CD14-positive monocyte (primary cell): ENCODE measurements at regions not wholly inside any gene's neighbourhood (a gene's known extent, or its start where the extent isn't known, plus 50 kb on each side); places are given as distances from the start of the nearest gene placed in this dataset.
A peak's percentile ranks its signal among the peaks of the same experiment; 100 is the strongest.

ENCODE experiments used
- DNase-seq, 3 donors: peaks; one replicate each; pipeline ENCODE4 v3.0.0-alpha.2; 2011 to 2022
- H2AFZ ChIP-seq: 2 replicates; pipeline ENCODE4 v1.6.0; 2012; ENCODE audit warnings: mild to moderate bottlenecking, low read depth, low read length, inconsistent platforms; ENCODE audit not compliant: insufficient read depth, poor library complexity, severe bottlenecking
- H3K27ac ChIP-seq, 2 donors: 1 replicate in 1 of 2; 2 replicates in 1 of 2; pipeline ENCODE4 v1.5.1; 2012 to 2013; ENCODE audit warnings: low read length in 2 of 2, control low read depth in 1 of 2, inconsistent platforms in 1 of 2, low read depth in 1 of 2, mild to moderate bottlenecking in 1 of 2
- H3K27me3 ChIP-seq, 2 donors: one replicate each; pipeline versions ENCODE4 v1.6.0 to v1.6.1; 2011 to 2013; ENCODE audit warnings: low read length in 2 of 2; ENCODE audit not compliant: control insufficient read depth in 2 of 2, insufficient read depth in 2 of 2
- H3K36me3 ChIP-seq, 2 donors: replicated peaks in 1 of 2; 1 replicate in 1 of 2; 2 replicates in 1 of 2; pipeline versions ENCODE4 v1.5.1 to v1.6.1; 2012 to 2013; ENCODE audit warnings: low read length in 2 of 2, control low read depth in 1 of 2, inconsistent platforms in 1 of 2, mild to moderate bottlenecking in 1 of 2; ENCODE audit not compliant: insufficient read depth in 2 of 2, control insufficient read depth in 1 of 2
- H3K4me1 ChIP-seq, 2 donors: 1 replicate in 1 of 2; 2 replicates in 1 of 2; pipeline versions ENCODE4 v1.5.1 to v1.6.1; 2012 to 2013; ENCODE audit warnings: low read length in 2 of 2, control low read depth in 1 of 2, inconsistent platforms in 1 of 2, mild to moderate bottlenecking in 1 of 2, moderate library complexity in 1 of 2; ENCODE audit not compliant: insufficient read depth in 2 of 2, control insufficient read depth in 1 of 2
- H3K4me2 ChIP-seq: replicated peaks from 2 replicates; pipeline ENCODE3; 2012; ENCODE audit warnings: low read length, moderate library complexity, mild to moderate bottlenecking; ENCODE audit not compliant: poor library complexity, severe bottlenecking; ENCODE audit errors: extremely low read depth
- H3K4me3 ChIP-seq, 3 experiments: fragments of 200-600 bp in 1 of 3; sonication (generic) in 1 of 3; replicated peaks in 1 of 3; 1 replicate in 2 of 3; 2 replicates in 1 of 3; pipeline ENCODE4 v1.5.1; 2011 to 2013; ENCODE audit warnings: low read length in 3 of 3, mild to moderate bottlenecking in 3 of 3, control low read depth in 2 of 3, low read depth in 2 of 3, inconsistent platforms in 1 of 3, moderate library complexity in 1 of 3
- H3K79me2 ChIP-seq: 2 replicates; pipeline ENCODE4 v1.6.0; 2012; ENCODE audit warnings: mild to moderate bottlenecking, control low read depth, inconsistent platforms, low read length, moderate library complexity; ENCODE audit not compliant: insufficient read depth
- H3K9ac ChIP-seq: 2 replicates; pipeline ENCODE4 v1.6.0; 2017; ENCODE audit warnings: low read length, mild to moderate bottlenecking; ENCODE audit not compliant: insufficient read depth, poor library complexity, severe bottlenecking
- H3K9me3 ChIP-seq, 2 donors: replicated peaks in 1 of 2; 1 replicate in 1 of 2; 2 replicates in 1 of 2; pipeline versions ENCODE4 v1.5.1 to v1.6.1; 2012 to 2013; ENCODE audit warnings: low read length in 2 of 2, control low read depth in 1 of 2; ENCODE audit not compliant: control insufficient read depth in 1 of 2, insufficient read depth in 1 of 2
- H4K20me1 ChIP-seq: 2 replicates; pipeline ENCODE4 v1.6.0; 2012; ENCODE audit warnings: mild to moderate bottlenecking, low read length, control low read depth, moderate library complexity; ENCODE audit not compliant: insufficient read depth
- H3K27ac Mint-ChIP-seq, 7 donors: one replicate each; pipeline ENCODE4 v1.8.0; 2020; ENCODE audit warnings: mild to moderate bottlenecking in 7 of 7, mixed read lengths in 7 of 7, moderate library complexity in 6 of 7, inconsistent platforms in 2 of 7
- H3K27me3 Mint-ChIP-seq, 3 donors: one replicate each; pipeline ENCODE4 v1.8.0; 2021 to 2022; ENCODE audit warnings: low read depth in 3 of 3, mild to moderate bottlenecking in 3 of 3, mixed read lengths in 3 of 3, moderate library complexity in 3 of 3, inconsistent platforms in 1 of 3
- H3K36me3 Mint-ChIP-seq, 2 donors: one replicate each; pipeline ENCODE4 v1.8.0; 2020; ENCODE audit warnings: mixed read lengths in 2 of 2, inconsistent platforms in 1 of 2, mild to moderate bottlenecking in 1 of 2
- H3K4me1 Mint-ChIP-seq: one replicate; pipeline ENCODE4 v1.8.0; 2020; ENCODE audit warnings: mild to moderate bottlenecking, mixed read lengths
- H3K4me3 Mint-ChIP-seq, 2 donors: one replicate each; pipeline ENCODE4 v1.8.0; 2020; ENCODE audit warnings: mild to moderate bottlenecking in 2 of 2, mixed read lengths in 2 of 2, moderate library complexity in 1 of 2
- H3K9me3 Mint-ChIP-seq, 7 donors: one replicate each; pipeline ENCODE4 v1.8.0; 2020 to 2022; ENCODE audit warnings: mixed read lengths in 7 of 7, mild to moderate bottlenecking in 6 of 7, moderate library complexity in 6 of 7, inconsistent platforms in 2 of 7
- CTCF ChIP-seq: fragments of 200-600 bp; IDR thresholded peaks from one replicate; pipeline ENCODE4 v1.8.0; 2022; ENCODE audit warnings: antibody characterized with exemption, mild to moderate bottlenecking
- WGBS: methylation state at CpG from one replicate; pipeline ENCODE4 v1.1.5; 2013; ENCODE audit warnings: missing lambda C conversion rate; ENCODE audit not compliant: insufficient coverage; 5-methylcytosine and 5-hydroxymethylcytosine counted together
- intact Hi-C, 2 donors: fragments of 100-400 bp; cut with micrococcal nuclease; formaldehyde crosslinking; loops; one replicate each; pipeline versions ENCODE4 v1.15.0 to v1.15.1; 2023

DNA sequence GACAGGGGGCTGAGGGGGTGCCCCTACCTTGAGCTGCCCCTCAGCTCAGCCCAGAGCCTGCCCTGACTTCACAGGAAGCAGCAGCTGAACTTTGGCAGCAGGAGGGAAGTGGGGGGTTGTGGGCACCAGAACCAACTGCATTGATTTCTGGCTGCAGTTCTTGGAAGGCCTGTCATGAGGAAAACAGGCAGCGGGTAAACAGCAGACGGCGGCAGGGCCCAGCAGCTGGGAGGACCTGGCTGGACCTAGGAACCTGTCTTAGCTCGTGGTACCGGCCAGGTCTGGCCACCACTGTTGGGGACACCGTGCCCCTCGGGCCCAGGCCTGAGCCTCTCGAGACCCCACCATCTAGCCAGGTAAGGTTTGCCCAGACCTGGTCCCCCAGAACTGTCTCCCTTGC lies 154.2 kb upstream of the MYL2 start:
- no peak overlapping the region for H3K4me2 ChIP-seq

GRCh38 chr12:111073370-111073769 lies 153.0 kb upstream of the MYL2 start:
- H3K27ac Mint-ChIP-seq, result no peak overlapping the region

More for the DNA sequence above, 154.2 kb upstream of the MYL2 start:
- Mint-ChIP-seq H3K36me3 (no peaks in the 10 kb centered on the region), H3K27ac (no peak overlapping the region), H3K27me3 (peaks cover 4 to 8% (median 6%) of the 10 kb centered on the region in 3 donors), H3K9me3 (peaks cover 0 to 4% (median 0%) of the 10 kb centered on the region in 7 donors), H3K4me3 (no peak overlapping the region), H3K4me1 (no peaks in the 10 kb centered on the region)
- Histone ChIP-seq H2AFZ (peak overlapping the region; percentile 24), H3K9me3 (no peaks in the 10 kb centered on the region), H3K9ac (no peak overlapping the region), H3K79me2 (no peaks in the 10 kb centered on the region), H3K36me3 (no peaks in the 10 kb centered on the region), H3K27ac (no peak overlapping the region), H4K20me1 (no peaks in the 10 kb centered on the region), H3K4me1 (no peaks in the 10 kb centered on the region), H3K4me3 (no peak overlapping the region), H3K27me3 (no peaks in the 10 kb centered on the region)
- no peak for DNase-seq
- TF ChIP-seq CTCF, result no peak
- intact Hi-C loops, result no loop called here
- WGBS, result 51% methylated on average over 8 of the region's 8 CpGs

More at GRCh38 chr12:111073370-111073769, 153.0 kb upstream of the MYL2 start:
- Mint-ChIP-seq H3K9me3 (peaks cover 0 to 4% (median 0%) of the 10 kb centered on the region in 7 donors), H3K4me1 (no peaks in the 10 kb centered on the region), H3K36me3 (no peaks in the 10 kb centered on the region), H3K27me3 (peaks cover 3 to 4% (median 4%) of the 10 kb centered on the region in 3 donors), H3K4me3 (no peak overlapping the region)
- no peaks in the 10 kb centered on the region for H3K4me1 ChIP-seq
- H3K4me2 ChIP-seq, result no peak overlapping the region
- no peaks in the 10 kb centered on the region for H4K20me1 ChIP-seq
- no peaks in the 10 kb centered on the region for H3K79me2 ChIP-seq
- no peak for TF ChIP-seq CTCF
- no peaks in the 10 kb centered on the region for H3K36me3 ChIP-seq
- no peak overlapping the region for H2AFZ ChIP-seq
- no peak overlapping the region for H3K9ac ChIP-seq
- WGBS, result 94% methylated on average over 2 of the region's 4 CpGs
- intact Hi-C loops, result no loop called here
- no peak overlapping the region for H3K27ac ChIP-seq
- H3K4me3 ChIP-seq, result no peak overlapping the region
- H3K9me3 ChIP-seq, result no peaks in the 10 kb centered on the region
- no peaks in the 10 kb centered on the region for H3K27me3 ChIP-seq
- DNase-seq, result no peak
